ENCODE measurements at regions not wholly inside any gene's neighbourhood (a gene's known extent, or its start where the extent isn't known, plus 50 kb on each side); places are given as distances from the start of the nearest gene placed in this dataset.

DNA sequence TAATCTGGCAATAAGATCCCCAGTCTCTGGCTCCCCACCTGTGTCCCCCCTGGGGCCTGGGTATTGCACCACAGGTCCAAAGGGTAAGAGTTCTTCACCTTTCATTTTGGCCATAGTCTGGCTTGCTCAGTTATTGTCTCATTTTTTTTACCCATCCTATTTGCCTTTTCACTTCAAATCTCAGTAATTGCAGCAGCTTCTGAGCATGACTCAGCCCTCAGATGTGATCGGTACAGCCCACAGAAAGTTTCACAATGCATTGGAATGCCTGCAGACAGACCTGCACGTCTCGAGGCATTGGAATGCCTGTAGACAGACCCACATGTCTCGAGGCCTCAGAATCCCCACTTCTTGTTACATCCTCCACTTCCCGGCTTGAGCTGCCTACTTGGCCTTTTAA, 173.6 kb downstream of the NUFIP1 start (continued):
- TF ChIP-seq, protein P1, sequence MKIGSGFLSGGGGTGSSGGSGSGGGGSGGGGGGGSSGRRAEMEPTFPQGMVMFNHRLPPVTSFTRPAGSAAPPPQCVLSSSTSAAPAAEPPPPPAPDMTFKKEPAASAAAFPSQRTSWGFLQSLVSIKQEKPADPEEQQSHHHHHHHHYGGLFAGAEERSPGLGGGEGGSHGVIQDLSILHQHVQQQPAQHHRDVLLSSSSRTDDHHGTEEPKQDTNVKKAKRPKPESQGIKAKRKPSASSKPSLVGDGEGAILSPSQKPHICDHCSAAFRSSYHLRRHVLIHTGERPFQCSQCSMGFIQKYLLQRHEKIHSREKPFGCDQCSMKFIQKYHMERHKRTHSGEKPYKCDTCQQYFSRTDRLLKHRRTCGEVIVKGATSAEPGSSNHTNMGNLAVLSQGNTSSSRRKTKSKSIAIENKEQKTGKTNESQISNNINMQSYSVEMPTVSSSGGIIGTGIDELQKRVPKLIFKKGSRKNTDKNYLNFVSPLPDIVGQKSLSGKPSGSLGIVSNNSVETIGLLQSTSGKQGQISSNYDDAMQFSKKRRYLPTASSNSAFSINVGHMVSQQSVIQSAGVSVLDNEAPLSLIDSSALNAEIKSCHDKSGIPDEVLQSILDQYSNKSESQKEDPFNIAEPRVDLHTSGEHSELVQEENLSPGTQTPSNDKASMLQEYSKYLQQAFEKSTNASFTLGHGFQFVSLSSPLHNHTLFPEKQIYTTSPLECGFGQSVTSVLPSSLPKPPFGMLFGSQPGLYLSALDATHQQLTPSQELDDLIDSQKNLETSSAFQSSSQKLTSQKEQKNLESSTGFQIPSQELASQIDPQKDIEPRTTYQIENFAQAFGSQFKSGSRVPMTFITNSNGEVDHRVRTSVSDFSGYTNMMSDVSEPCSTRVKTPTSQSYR (CRISPR knock-in tag; IDR thresholded peaks at IDR 0.05; ENCODE audit: borderline replicate concordance), result no peak
- no peak for TF ChIP-seq ZNF547 (CRISPR knock-in tag; IDR thresholded peaks at IDR 0.05)
- TF ChIP-seq GFI1 (CRISPR knock-in tag; IDR thresholded peaks at IDR 0.05; ENCODE audit: borderline replicate concordance), result peak; percentile 58; the same call in 1 of the 2 replicates
- TF ChIP-seq ZNF251 (CRISPR knock-in tag; IDR thresholded peaks at IDR 0.05), result no peak
- TF ChIP-seq, protein P2, sequence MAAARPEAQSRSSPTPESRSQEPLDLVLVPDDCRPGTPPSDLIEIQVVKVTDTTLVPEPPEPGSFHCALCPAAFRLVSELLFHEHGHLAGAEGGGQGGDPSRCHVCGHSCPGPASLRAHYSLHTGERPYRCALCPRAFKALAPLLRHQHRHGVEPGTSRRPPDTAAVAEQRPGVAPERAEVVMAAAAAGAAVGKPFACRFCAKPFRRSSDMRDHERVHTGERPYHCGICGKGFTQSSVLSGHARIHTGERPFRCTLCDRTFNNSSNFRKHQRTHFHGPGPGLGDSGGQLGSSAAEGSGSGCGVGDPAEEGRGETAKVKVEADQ (CRISPR knock-in tag; IDR thresholded peaks at IDR 0.05; ENCODE audit: borderline replicate concordance), result no peak
- TF ChIP-seq, protein P3, sequence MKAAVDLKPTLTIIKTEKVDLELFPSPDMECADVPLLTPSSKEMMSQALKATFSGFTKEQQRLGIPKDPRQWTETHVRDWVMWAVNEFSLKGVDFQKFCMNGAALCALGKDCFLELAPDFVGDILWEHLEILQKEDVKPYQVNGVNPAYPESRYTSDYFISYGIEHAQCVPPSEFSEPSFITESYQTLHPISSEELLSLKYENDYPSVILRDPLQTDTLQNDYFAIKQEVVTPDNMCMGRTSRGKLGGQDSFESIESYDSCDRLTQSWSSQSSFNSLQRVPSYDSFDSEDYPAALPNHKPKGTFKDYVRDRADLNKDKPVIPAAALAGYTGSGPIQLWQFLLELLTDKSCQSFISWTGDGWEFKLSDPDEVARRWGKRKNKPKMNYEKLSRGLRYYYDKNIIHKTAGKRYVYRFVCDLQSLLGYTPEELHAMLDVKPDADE (CRISPR knock-in tag; IDR thresholded peaks at IDR 0.05), result no peak
- TF ChIP-seq MEF2D (CRISPR knock-in tag; IDR thresholded peaks at IDR 0.05), result no peak
- TF ChIP-seq HNRNPH1 (optimal IDR thresholded peaks at IDR 0.05; ENCODE audit: low read depth, low read length), result no peak
- no peak for TF ChIP-seq ZNF20 (CRISPR knock-in tag; IDR thresholded peaks at IDR 0.05)
- TF ChIP-seq NR2F6 (IDR thresholded peaks at IDR 0.05), result 0 out of 2 replicates have a peak, but pooled peaks have one; percentile 13
- TF ChIP-seq NR2F6 (CRISPR knock-in tag; IDR thresholded peaks at IDR 0.05), result no peak
- no peak for TF ChIP-seq ADNP (CRISPR knock-in tag; IDR thresholded peaks at IDR 0.05)
- TF ChIP-seq ZSCAN21 (CRISPR knock-in tag; IDR thresholded peaks at IDR 0.05; ENCODE audit: borderline replicate concordance), result no peak
- TF ChIP-seq EP300 (IDR thresholded peaks at IDR 0.05; ENCODE audit: low read depth in 2 of 2, low read length in 2 of 2), result peak in 1 of 2 experiments; percentile 73; a peak in 3 of 4 replicates
- TF ChIP-seq EP300 (CRISPR knock-in tag; IDR thresholded peaks at IDR 0.05; ENCODE audit: borderline replicate concordance), result no peak; the same call in 1 of the 2 replicates
- no peak for TF ChIP-seq AHR (CRISPR knock-in tag; IDR thresholded peaks at IDR 0.05)
- TF ChIP-seq RARA (CRISPR knock-in tag; IDR thresholded peaks at IDR 0.05), result peak; percentile 89
- no peak for TF ChIP-seq ZBTB38 (CRISPR knock-in tag; IDR thresholded peaks at IDR 0.05)
- TF ChIP-seq THYN1 (CRISPR knock-in tag; IDR thresholded peaks at IDR 0.05; ENCODE audit: borderline replicate concordance, low read depth), result no peak
- TF ChIP-seq CREM (IDR thresholded peaks at IDR 0.05), result peak; percentile 31; the same call in 1 of the 2 replicates
- no peak for TF ChIP-seq CREM (CRISPR knock-in tag; IDR thresholded peaks at IDR 0.05)
- no peak for TF ChIP-seq ZNF44 (CRISPR knock-in tag; IDR thresholded peaks at IDR 0.05)
- no peak for TF ChIP-seq TMF1 (CRISPR knock-in tag; IDR thresholded peaks at IDR 0.05; ENCODE audit: low read depth)
- peak; percentile 44; the same call in 1 of the 2 replicates for TF ChIP-seq SAP130 (CRISPR knock-in tag; IDR thresholded peaks at IDR 0.05; ENCODE audit: low read depth)
- no peak for TF ChIP-seq ARID2 (CRISPR knock-in tag; IDR thresholded peaks at IDR 0.05; ENCODE audit: borderline replicate concordance)
- TF ChIP-seq, protein P4, sequence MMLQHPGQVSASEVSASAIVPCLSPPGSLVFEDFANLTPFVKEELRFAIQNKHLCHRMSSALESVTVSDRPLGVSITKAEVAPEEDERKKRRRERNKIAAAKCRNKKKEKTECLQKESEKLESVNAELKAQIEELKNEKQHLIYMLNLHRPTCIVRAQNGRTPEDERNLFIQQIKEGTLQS (CRISPR knock-in tag; IDR thresholded peaks at IDR 0.05), result peak; percentile 81
- no peak for TF ChIP-seq ZSCAN12 (CRISPR knock-in tag; IDR thresholded peaks at IDR 0.05)
- TF ChIP-seq PAF1 (CRISPR knock-in tag; IDR thresholded peaks at IDR 0.05), result no peak
- TF ChIP-seq JUND (CRISPR knock-in tag; IDR thresholded peaks at IDR 0.05), result peak; percentile 40; the same call in 1 of the 2 replicates
- TF ChIP-seq, protein P5, sequence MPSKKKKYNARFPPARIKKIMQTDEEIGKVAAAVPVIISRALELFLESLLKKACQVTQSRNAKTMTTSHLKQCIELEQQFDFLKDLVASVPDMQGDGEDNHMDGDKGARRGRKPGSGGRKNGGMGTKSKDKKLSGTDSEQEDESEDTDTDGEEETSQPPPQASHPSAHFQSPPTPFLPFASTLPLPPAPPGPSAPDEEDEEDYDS (CRISPR knock-in tag; IDR thresholded peaks at IDR 0.05), result no peak
